ENCODE measurements at regions not wholly inside any gene's neighbourhood (a gene's known extent, or its start where the extent isn't known, plus 50 kb on each side); places are given as distances from the start of the nearest gene placed in this dataset.

DNA sequence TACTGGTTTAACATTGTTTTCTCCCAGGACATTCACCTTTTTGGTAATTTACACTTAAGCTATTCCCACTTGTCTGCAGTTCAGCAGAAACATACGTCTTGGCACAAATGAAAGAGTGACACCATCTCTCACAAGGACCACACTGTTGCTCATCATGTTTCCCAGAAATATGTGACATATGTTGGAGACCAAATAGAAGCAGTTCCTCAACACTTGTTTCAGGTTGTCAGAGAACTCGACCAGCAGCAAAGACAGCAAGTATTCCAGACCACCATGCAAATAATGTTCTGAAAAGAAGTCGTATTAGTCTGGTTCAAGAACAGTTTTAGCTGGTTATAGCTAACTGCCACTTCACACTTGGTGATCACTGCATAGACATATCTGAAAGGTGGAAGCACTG, 81.3 kb upstream of the KLF6 start:
- no peak for TF ChIP-seq POLR2A (IDR thresholded peaks at IDR 0.05)
- TF ChIP-seq, protein P1, sequence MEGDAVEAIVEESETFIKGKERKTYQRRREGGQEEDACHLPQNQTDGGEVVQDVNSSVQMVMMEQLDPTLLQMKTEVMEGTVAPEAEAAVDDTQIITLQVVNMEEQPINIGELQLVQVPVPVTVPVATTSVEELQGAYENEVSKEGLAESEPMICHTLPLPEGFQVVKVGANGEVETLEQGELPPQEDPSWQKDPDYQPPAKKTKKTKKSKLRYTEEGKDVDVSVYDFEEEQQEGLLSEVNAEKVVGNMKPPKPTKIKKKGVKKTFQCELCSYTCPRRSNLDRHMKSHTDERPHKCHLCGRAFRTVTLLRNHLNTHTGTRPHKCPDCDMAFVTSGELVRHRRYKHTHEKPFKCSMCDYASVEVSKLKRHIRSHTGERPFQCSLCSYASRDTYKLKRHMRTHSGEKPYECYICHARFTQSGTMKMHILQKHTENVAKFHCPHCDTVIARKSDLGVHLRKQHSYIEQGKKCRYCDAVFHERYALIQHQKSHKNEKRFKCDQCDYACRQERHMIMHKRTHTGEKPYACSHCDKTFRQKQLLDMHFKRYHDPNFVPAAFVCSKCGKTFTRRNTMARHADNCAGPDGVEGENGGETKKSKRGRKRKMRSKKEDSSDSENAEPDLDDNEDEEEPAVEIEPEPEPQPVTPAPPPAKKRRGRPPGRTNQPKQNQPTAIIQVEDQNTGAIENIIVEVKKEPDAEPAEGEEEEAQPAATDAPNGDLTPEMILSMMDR (IDR thresholded peaks at IDR 0.05) = no peak

All from testis (tissue), 2 donors.